ENCODE measurements at regions not wholly inside any gene's neighbourhood (a gene's known extent, or its start where the extent isn't known, plus 50 kb on each side); places are given as distances from the start of the nearest gene placed in this dataset.

- TF ChIP-seq, protein P1, sequence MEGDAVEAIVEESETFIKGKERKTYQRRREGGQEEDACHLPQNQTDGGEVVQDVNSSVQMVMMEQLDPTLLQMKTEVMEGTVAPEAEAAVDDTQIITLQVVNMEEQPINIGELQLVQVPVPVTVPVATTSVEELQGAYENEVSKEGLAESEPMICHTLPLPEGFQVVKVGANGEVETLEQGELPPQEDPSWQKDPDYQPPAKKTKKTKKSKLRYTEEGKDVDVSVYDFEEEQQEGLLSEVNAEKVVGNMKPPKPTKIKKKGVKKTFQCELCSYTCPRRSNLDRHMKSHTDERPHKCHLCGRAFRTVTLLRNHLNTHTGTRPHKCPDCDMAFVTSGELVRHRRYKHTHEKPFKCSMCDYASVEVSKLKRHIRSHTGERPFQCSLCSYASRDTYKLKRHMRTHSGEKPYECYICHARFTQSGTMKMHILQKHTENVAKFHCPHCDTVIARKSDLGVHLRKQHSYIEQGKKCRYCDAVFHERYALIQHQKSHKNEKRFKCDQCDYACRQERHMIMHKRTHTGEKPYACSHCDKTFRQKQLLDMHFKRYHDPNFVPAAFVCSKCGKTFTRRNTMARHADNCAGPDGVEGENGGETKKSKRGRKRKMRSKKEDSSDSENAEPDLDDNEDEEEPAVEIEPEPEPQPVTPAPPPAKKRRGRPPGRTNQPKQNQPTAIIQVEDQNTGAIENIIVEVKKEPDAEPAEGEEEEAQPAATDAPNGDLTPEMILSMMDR (conservative IDR thresholded peaks at IDR 0.05; ENCODE audit: low read depth, low read length): no peak
- TF ChIP-seq SMC3 (IDR thresholded peaks at IDR 0.05; ENCODE audit: low read depth, low read length): no peak
- TF ChIP-seq POLR2A (IDR thresholded peaks at IDR 0.05; ENCODE audit: low read depth, low read length): no peak
- no peak for TF ChIP-seq CEBPB (IDR thresholded peaks at IDR 0.05; ENCODE audit: low read depth, low read length)
- no peak for TF ChIP-seq NFE2L2 (IDR thresholded peaks at IDR 0.05; ENCODE audit: low read depth, low read length)
- TF ChIP-seq RAD21 (IDR thresholded peaks at IDR 0.05; ENCODE audit: low read length): no peak
- TF ChIP-seq, protein P2, sequence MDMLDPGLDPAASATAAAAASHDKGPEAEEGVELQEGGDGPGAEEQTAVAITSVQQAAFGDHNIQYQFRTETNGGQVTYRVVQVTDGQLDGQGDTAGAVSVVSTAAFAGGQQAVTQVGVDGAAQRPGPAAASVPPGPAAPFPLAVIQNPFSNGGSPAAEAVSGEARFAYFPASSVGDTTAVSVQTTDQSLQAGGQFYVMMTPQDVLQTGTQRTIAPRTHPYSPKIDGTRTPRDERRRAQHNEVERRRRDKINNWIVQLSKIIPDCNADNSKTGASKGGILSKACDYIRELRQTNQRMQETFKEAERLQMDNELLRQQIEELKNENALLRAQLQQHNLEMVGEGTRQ (IDR thresholded peaks at IDR 0.05; ENCODE audit: low read depth, low read length): no peak
- TF ChIP-seq MXI1 (IDR thresholded peaks at IDR 0.05; ENCODE audit: borderline replicate concordance, low read depth, low read length): no peak
- TF ChIP-seq RCOR1 (IDR thresholded peaks at IDR 0.05; ENCODE audit: insufficient replicate concordance, low read length): no peak
- no peak for TF ChIP-seq MAFK (IDR thresholded peaks at IDR 0.05; ENCODE audit: low read depth, low read length)
- TF ChIP-seq BHLHE40 (IDR thresholded peaks at IDR 0.05; ENCODE audit: low read depth, low read length): no peak
Measured at GRCh38 chr21:32916088-32916487, 109.6 kb upstream of the OLIG2 start.

Measured in IMR-90 (cell line).